GM23338 (cell line): ENCODE measurements at regions not wholly inside any gene's neighbourhood (a gene's known extent, or its start where the extent isn't known, plus 50 kb on each side); places are given as distances from the start of the nearest gene placed in this dataset.
A peak's percentile ranks its signal among the peaks of the same experiment; 100 is the strongest.

Experiments used
- ATAC-seq: fragments of 200-7000 bp; cut with Tn5 transposase; 3 replicates; pipeline ENCODE4 v1.9.1; 2020
- DNase-seq: peaks from one replicate; pipeline ENCODE4 v3.0.0-alpha.2; 2015; ENCODE audit warnings: low spot score
- H2AFZ ChIP-seq: fragments of 200-600 bp; sonication (generic); 2 replicates; pipeline ENCODE4 v1.8.0; 2016; ENCODE audit warnings: antibody characterized with exemption, mild to moderate bottlenecking, moderate library complexity
- H3F3A ChIP-seq: fragments of 200-600 bp; sonication (generic); replicated peaks from 2 replicates; pipeline ENCODE4 v1.8.0; 2017; ENCODE audit warnings: antibody characterized with exemption, mixed run types, low read depth
- H3K27ac ChIP-seq: fragments of 200-600 bp; sonication (generic); 2 replicates; pipeline ENCODE4 v1.6.1; 2016; ENCODE audit warnings: low read depth
- H3K27me3 ChIP-seq: fragments of 200-600 bp; sonication (generic); 2 replicates; pipeline ENCODE4 v1.8.0; 2016; ENCODE audit warnings: mild to moderate bottlenecking, mixed run types, moderate library complexity; ENCODE audit not compliant: insufficient read depth
- H3K36me3 ChIP-seq: fragments of 200-600 bp; sonication (generic); 2 replicates; pipeline ENCODE4 v1.8.0; 2016; ENCODE audit warnings: mild to moderate bottlenecking; ENCODE audit not compliant: insufficient read depth
- H3K4me1 ChIP-seq: fragments of 200-600 bp; sonication (generic); 2 replicates; pipeline ENCODE4 v1.8.0; 2016; ENCODE audit warnings: mild to moderate bottlenecking, moderate library complexity; ENCODE audit not compliant: insufficient read depth
- H3K4me2 ChIP-seq: fragments of 200-600 bp; sonication (generic); 2 replicates; pipeline ENCODE4 v1.7.1; 2017; ENCODE audit warnings: mixed run types
- H3K4me3 ChIP-seq: fragments of 200-600 bp; sonication (generic); 2 replicates; pipeline ENCODE4 v1.6.1; 2016; ENCODE audit warnings: mixed run types
- H3K79me2 ChIP-seq: fragments of 200-600 bp; sonication (generic); replicated peaks from 2 replicates; pipeline ENCODE4 v1.8.0; 2017; ENCODE audit warnings: mild to moderate bottlenecking; ENCODE audit not compliant: insufficient read depth
- H3K9me2 ChIP-seq: fragments of 200-600 bp; sonication (generic); 2 replicates; pipeline ENCODE4 v1.8.0; 2017; ENCODE audit not compliant: insufficient read depth
- H4K20me1 ChIP-seq: fragments of 200-600 bp; sonication (generic); replicated peaks from 2 replicates; pipeline ENCODE4 v1.8.0; 2017; ENCODE audit warnings: mild to moderate bottlenecking; ENCODE audit not compliant: insufficient read depth
- H3K27ac Mint-ChIP-seq: 2 replicates; pipeline ENCODE4 v1.8.0; 2020; ENCODE audit warnings: inconsistent platforms, mild to moderate bottlenecking, moderate library complexity, mixed read lengths
- H3K27me3 Mint-ChIP-seq: 3 replicates; pipeline ENCODE4 v1.8.0; 2022; ENCODE audit warnings: low read depth, mild to moderate bottlenecking, moderate library complexity, mixed read lengths, inconsistent platforms; ENCODE audit not compliant: insufficient read depth, poor library complexity
- H3K36me3 Mint-ChIP-seq: 3 replicates; pipeline ENCODE4 v1.8.0; 2021; ENCODE audit warnings: low read depth, mild to moderate bottlenecking, inconsistent platforms, moderate library complexity, mixed read lengths
- H3K4me1 Mint-ChIP-seq: 3 replicates; pipeline ENCODE4 v1.8.0; 2020; ENCODE audit warnings: mild to moderate bottlenecking, inconsistent platforms, mixed read lengths
- H3K4me3 Mint-ChIP-seq: 3 replicates; pipeline ENCODE4 v1.8.0; 2021; ENCODE audit warnings: moderate library complexity, mild to moderate bottlenecking, inconsistent platforms, mixed read lengths
- H3K9me3 Mint-ChIP-seq: 3 replicates; pipeline ENCODE4 v1.8.0; 2020; ENCODE audit warnings: moderate library complexity, mild to moderate bottlenecking, inconsistent platforms, mixed read lengths
- ETS1 ChIP-seq: IDR thresholded peaks from 2 replicates; pipeline ENCODE4 v1.6.1; 2016; ENCODE audit warnings: antibody characterized with exemption
- EZH2 ChIP-seq: fragments of 200-600 bp; sonication (generic); IDR thresholded peaks from one replicate; pipeline ENCODE4 v1.8.0; 2017; ENCODE audit warnings: antibody characterized with exemption, mild to moderate bottlenecking, low read depth; ENCODE audit not compliant: unreplicated experiment
- JUNB ChIP-seq: IDR thresholded peaks from one replicate; pipeline ENCODE4 v1.6.1; 2016; ENCODE audit warnings: antibody characterized with exemption; ENCODE audit not compliant: unreplicated experiment
- POLR2AphosphoS5 ChIP-seq: IDR thresholded peaks from 2 replicates; pipeline ENCODE4 v1.6.1; 2016; ENCODE audit warnings: antibody characterized with exemption, low read depth
- STAT1 ChIP-seq: IDR thresholded peaks from one replicate; pipeline ENCODE4 v1.6.1; 2016; ENCODE audit warnings: antibody characterized with exemption; ENCODE audit not compliant: unreplicated experiment
- ZNF114 ChIP-seq: fragments of 250-450 bp; sonication (Bioruptor Pico); IDR thresholded peaks from 2 replicates; pipeline ENCODE4 v1.5.0; 2020; ENCODE audit warnings: mild to moderate bottlenecking, moderate library complexity
- ZNF331 ChIP-seq: fragments of 250-450 bp; sonication (Bioruptor Pico); IDR thresholded peaks from 2 replicates; pipeline ENCODE4 v1.5.0; 2020; ENCODE audit warnings: low read depth, mild to moderate bottlenecking, moderate library complexity
- TF ChIP-seq, protein P1 (sequence below), 2 experiments: fragments of 200-600 bp in 1 of 2; sonication (generic) in 1 of 2; conservative IDR thresholded peaks; 2 replicates each; pipeline versions ENCODE4 v1.5.1 to v1.6.1; 2016 to 2017; ENCODE audit warnings: antibody characterized with exemption in 2 of 2, low read depth in 2 of 2, mild to moderate bottlenecking in 2 of 2, moderate library complexity in 1 of 2

- TF ChIP-seq STAT1 (no peak), ZNF331 (CRISPR knock-in tag) (no peak)
- TF ChIP-seq, protein P1, sequence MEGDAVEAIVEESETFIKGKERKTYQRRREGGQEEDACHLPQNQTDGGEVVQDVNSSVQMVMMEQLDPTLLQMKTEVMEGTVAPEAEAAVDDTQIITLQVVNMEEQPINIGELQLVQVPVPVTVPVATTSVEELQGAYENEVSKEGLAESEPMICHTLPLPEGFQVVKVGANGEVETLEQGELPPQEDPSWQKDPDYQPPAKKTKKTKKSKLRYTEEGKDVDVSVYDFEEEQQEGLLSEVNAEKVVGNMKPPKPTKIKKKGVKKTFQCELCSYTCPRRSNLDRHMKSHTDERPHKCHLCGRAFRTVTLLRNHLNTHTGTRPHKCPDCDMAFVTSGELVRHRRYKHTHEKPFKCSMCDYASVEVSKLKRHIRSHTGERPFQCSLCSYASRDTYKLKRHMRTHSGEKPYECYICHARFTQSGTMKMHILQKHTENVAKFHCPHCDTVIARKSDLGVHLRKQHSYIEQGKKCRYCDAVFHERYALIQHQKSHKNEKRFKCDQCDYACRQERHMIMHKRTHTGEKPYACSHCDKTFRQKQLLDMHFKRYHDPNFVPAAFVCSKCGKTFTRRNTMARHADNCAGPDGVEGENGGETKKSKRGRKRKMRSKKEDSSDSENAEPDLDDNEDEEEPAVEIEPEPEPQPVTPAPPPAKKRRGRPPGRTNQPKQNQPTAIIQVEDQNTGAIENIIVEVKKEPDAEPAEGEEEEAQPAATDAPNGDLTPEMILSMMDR (conservative IDR thresholded peaks at IDR 0.05; ENCODE audit: low read depth in 2 of 2) = peak; percentile 36 to 44
- H3K27me3 ChIP-seq = no peaks in the 10 kb centered on the region
- no peaks in the 10 kb centered on the region for H3F3A ChIP-seq
- no peak overlapping the region for H3K4me3 ChIP-seq
- ATAC-seq (no peak), DNase-seq (peak; percentile 40)
- no peaks in the 10 kb centered on the region for H3K4me1 ChIP-seq
- H3K4me3 Mint-ChIP-seq = no peak overlapping the region
- no peaks in the 10 kb centered on the region for H3K9me3 Mint-ChIP-seq
- H3K36me3 ChIP-seq = no peaks in the 10 kb centered on the region
- 0 out of 3 replicates have a peak, but pooled peaks cover 1% of the 10 kb centered on the region for H3K4me1 Mint-ChIP-seq
- H3K27me3 Mint-ChIP-seq = no peaks in the 10 kb centered on the region
- no peaks in the 10 kb centered on the region for H3K36me3 Mint-ChIP-seq
- no peaks in the 10 kb centered on the region for H3K79me2 ChIP-seq
- no peak overlapping the region for H2AFZ ChIP-seq
- H3K4me2 ChIP-seq = no peak overlapping the region
- H3K9me2 ChIP-seq = no peaks in the 10 kb centered on the region
- no peak overlapping the region for H3K27ac Mint-ChIP-seq
- H3K27ac ChIP-seq = no peak overlapping the region
- no peaks in the 10 kb centered on the region for H4K20me1 ChIP-seq
Measured at GRCh38 chr4:136992032-136992431, 540.3 kb downstream of the PCDH18 start.

- no peaks in the 10 kb centered on the region for H3K9me2 ChIP-seq
- H2AFZ ChIP-seq = no peak overlapping the region
- Mint-ChIP-seq H3K27ac (no peak overlapping the region), H3K36me3 (no peaks in the 10 kb centered on the region), H3K4me1 (0 out of 3 replicates have a peak, but pooled peaks cover 2% of the 10 kb centered on the region), H3K9me3 (no peaks in the 10 kb centered on the region), H3K4me3 (no peak overlapping the region), H3K27me3 (no peaks in the 10 kb centered on the region)
- H3K27me3 ChIP-seq = no peaks in the 10 kb centered on the region
- no peaks in the 10 kb centered on the region for H3F3A ChIP-seq
- H3K4me2 ChIP-seq = no peak overlapping the region
- H4K20me1 ChIP-seq = no peaks in the 10 kb centered on the region
- TF ChIP-seq ETS1 = no peak
- no peak for TF ChIP-seq EZH2
- no peak for TF ChIP-seq POLR2AphosphoS5
- TF ChIP-seq ZNF114 (CRISPR knock-in tag) = no peak
- ATAC-seq (no peak), DNase-seq (no peak)
- H3K4me1 ChIP-seq = no peaks in the 10 kb centered on the region
- no peak overlapping the region for H3K4me3 ChIP-seq
- no peaks in the 10 kb centered on the region for H3K36me3 ChIP-seq
- H3K27ac ChIP-seq = no peak overlapping the region
- H3K79me2 ChIP-seq = no peaks in the 10 kb centered on the region
Measured at GRCh38 chr4:136985683-136986082, 546.6 kb downstream of the PCDH18 start.

GRCh38 chr4:136967069-136967468, 565.2 kb downstream of the PCDH18 start:
- no peak overlapping the region for H2AFZ ChIP-seq
- Mint-ChIP-seq H3K36me3 (peaks cover 2% of the 10 kb centered on the region; the same call in 2 of the 3 replicates), H3K27ac (no peak overlapping the region), H3K4me1 (no peaks in the 10 kb centered on the region), H3K27me3 (no peaks in the 10 kb centered on the region), H3K9me3 (peaks cover 3% of the 10 kb centered on the region; the same call in 2 of the 3 replicates), H3K4me3 (no peak overlapping the region)
- no peaks in the 10 kb centered on the region for H3K36me3 ChIP-seq
- no peaks in the 10 kb centered on the region for H3K27me3 ChIP-seq
- ATAC-seq = no peak
- no peak overlapping the region for H3K4me2 ChIP-seq
- no peak overlapping the region for H3K4me3 ChIP-seq
- no peak for DNase-seq
- no peaks in the 10 kb centered on the region for H3K4me1 ChIP-seq
- H3K27ac ChIP-seq = no peak overlapping the region
- no peaks in the 10 kb centered on the region for H3F3A ChIP-seq
- no peaks in the 10 kb centered on the region for H4K20me1 ChIP-seq
- H3K79me2 ChIP-seq = no peaks in the 10 kb centered on the region
- H3K9me2 ChIP-seq = peaks cover 5% of the 10 kb centered on the region; the same call in 1 of the 2 replicates
- TF ChIP-seq STAT1 = no peak
- TF ChIP-seq JUNB = no peak
- no peak for TF ChIP-seq ZNF331 (CRISPR knock-in tag)
- TF ChIP-seq, protein P1 (conservative IDR thresholded peaks at IDR 0.05; ENCODE audit: low read depth in 2 of 2) = no peak
